ENCODE measurements at regions not wholly inside any gene's neighbourhood (a gene's known extent, or its start where the extent isn't known, plus 50 kb on each side); places are given as distances from the start of the nearest gene placed in this dataset.

DNA sequence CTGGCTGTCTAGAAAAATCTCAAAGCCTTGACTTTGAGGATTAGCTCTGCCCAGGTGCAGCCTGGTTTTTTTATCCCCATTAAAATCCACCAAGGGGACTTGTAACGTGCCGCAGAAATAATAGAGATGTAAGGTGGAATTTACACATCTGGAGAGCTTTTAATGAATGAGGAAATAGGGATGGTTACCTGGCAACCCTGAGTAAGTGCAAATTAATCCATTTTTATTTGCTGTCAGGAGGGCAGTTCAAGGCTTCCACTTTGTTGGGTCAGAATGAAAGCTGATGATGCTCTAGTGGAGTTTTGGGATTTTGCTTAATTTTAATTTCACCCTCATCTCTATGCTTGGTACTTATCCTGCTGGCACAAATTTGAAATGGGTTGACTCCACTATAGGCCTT is 163.4 kb upstream of the CEP162 start:
- H3K27ac Mint-ChIP-seq: no peak overlapping the region
- H3K27me3 Mint-ChIP-seq: no peaks in the 10 kb centered on the region
- DNase-seq (ENCODE audit: low spot score, unreplicated experiment): no peak
- no peak overlapping the region for H3K4me3 Mint-ChIP-seq (ENCODE audit: low read depth)
- H3K9me3 Mint-ChIP-seq (ENCODE audit: low read depth): peaks cover 8% of the 10 kb centered on the region
- no peaks in the 10 kb centered on the region for H3K36me3 Mint-ChIP-seq (ENCODE audit: insufficient read depth)
- TF ChIP-seq, protein P1, sequence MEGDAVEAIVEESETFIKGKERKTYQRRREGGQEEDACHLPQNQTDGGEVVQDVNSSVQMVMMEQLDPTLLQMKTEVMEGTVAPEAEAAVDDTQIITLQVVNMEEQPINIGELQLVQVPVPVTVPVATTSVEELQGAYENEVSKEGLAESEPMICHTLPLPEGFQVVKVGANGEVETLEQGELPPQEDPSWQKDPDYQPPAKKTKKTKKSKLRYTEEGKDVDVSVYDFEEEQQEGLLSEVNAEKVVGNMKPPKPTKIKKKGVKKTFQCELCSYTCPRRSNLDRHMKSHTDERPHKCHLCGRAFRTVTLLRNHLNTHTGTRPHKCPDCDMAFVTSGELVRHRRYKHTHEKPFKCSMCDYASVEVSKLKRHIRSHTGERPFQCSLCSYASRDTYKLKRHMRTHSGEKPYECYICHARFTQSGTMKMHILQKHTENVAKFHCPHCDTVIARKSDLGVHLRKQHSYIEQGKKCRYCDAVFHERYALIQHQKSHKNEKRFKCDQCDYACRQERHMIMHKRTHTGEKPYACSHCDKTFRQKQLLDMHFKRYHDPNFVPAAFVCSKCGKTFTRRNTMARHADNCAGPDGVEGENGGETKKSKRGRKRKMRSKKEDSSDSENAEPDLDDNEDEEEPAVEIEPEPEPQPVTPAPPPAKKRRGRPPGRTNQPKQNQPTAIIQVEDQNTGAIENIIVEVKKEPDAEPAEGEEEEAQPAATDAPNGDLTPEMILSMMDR (IDR thresholded peaks at IDR 0.05; ENCODE audit: unreplicated experiment): no peak
- H3K4me1 Mint-ChIP-seq (ENCODE audit: low read depth): no peaks in the 10 kb centered on the region

DNA sequence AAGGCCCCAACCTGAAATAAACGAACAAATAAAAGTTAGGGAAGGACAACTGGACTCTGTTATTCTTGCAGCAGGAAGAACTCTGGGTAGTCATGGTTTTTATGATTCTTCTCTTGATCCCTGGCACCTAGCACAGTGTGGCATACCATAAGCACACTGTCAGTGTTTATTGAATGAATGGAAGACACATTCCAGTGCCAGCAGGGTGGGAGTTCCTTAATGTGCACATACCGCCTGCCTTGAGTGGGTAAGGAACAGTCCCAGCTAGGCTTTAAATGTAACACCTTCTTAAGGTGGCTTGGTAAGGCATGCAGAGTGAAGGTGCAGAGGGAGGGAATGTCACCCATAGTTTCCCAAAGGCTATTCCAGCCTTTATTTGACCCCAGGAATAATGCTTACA is 162.9 kb upstream of the CEP162 start:
- Mint-ChIP-seq H3K4me3 (ENCODE audit: low read depth) (no peak overlapping the region), H3K27ac (no peak overlapping the region), H3K4me1 (ENCODE audit: low read depth) (no peaks in the 10 kb centered on the region), H3K36me3 (ENCODE audit: insufficient read depth) (no peaks in the 10 kb centered on the region), H3K9me3 (ENCODE audit: low read depth) (peaks cover 8% of the 10 kb centered on the region), H3K27me3 (no peaks in the 10 kb centered on the region)
- DNase-seq (ENCODE audit: low spot score, unreplicated experiment): no peak
- TF ChIP-seq, protein P1 (IDR thresholded peaks at IDR 0.05; ENCODE audit: unreplicated experiment): no peak

DNA sequence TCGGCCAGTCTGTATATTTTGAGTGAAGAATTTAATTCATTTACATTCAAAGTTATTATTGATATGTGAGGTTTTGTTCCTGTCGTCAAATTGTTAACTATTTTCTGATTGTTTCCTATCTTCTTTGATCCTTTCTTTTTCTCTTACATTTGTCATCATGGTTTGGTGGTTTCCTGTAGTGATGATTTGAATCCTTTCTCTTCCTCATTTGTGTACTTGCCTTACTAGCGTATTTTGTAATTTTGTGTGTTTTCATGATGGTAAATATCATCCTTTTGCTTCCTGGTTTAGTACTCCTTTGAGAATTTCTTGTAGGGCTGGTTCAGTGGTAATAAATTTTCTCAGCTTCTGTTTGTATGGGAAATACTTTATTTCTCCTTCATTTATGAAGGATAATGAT is 151.7 kb upstream of the CEP162 start:
- TF ChIP-seq, protein P1 (IDR thresholded peaks at IDR 0.05; ENCODE audit: unreplicated experiment): no peak
- no peaks in the 10 kb centered on the region for H3K4me1 Mint-ChIP-seq (ENCODE audit: low read depth)
- peaks cover 3% of the 10 kb centered on the region for H3K9me3 Mint-ChIP-seq (ENCODE audit: low read depth)

DNA sequence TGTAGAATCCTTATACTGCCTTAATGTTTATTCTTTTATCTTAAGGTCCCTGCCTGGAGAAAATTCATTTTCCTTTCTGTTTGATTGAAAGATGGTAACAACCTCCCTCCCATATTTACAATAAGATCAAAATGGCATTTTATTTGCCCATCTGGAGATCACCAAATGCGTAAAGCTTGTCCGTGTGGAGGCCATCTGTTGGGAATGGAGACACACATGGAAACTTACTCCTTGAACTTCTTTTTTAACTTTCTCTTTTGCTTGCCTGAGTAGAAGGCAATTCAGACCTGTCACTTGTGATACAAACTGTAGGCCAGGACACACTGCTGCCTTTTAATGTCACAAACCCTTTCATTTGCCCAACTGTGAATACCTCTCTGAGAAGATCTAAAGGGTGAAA is 144.8 kb upstream of the CEP162 start:
- Mint-ChIP-seq H3K36me3 (ENCODE audit: insufficient read depth) (no peaks in the 10 kb centered on the region), H3K27me3 (no peaks in the 10 kb centered on the region)
- TF ChIP-seq, protein P1 (IDR thresholded peaks at IDR 0.05; ENCODE audit: unreplicated experiment): no peak

More for the DNA sequence above, 151.7 kb upstream of the CEP162 start:
- DNase-seq (ENCODE audit: low spot score, unreplicated experiment): no peak
- Mint-ChIP-seq H3K4me3 (ENCODE audit: low read depth) (no peak overlapping the region), H3K27ac (no peak overlapping the region), H3K36me3 (ENCODE audit: insufficient read depth) (peaks cover 1% of the 10 kb centered on the region), H3K27me3 (no peaks in the 10 kb centered on the region)

DNA sequence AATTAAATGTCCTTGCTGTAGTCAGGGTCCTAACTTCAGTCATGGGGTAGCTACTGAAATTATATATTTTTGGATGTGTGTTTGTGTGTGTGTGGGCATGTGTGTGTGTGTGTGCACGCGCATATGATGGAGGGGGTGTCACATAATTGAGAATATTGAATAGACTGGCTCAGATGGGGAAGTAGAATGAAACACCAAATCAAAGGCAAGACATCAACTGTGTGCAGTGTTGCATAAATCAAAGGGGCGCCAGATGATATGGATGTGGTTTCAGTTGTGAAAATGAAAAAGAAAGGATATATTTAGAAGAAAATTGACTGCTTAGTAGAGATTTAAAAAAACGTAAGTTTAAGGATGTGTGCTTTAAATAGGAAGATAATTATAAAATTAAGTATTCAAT is 144.2 kb upstream of the CEP162 start:
- H3K27ac Mint-ChIP-seq: no peak overlapping the region
- TF ChIP-seq, protein P1 (IDR thresholded peaks at IDR 0.05; ENCODE audit: unreplicated experiment): no peak
- DNase-seq (ENCODE audit: low spot score, unreplicated experiment): no peak
- H3K36me3 Mint-ChIP-seq (ENCODE audit: insufficient read depth): no peaks in the 10 kb centered on the region
- no peaks in the 10 kb centered on the region for H3K9me3 Mint-ChIP-seq (ENCODE audit: low read depth)
- no peaks in the 10 kb centered on the region for H3K27me3 Mint-ChIP-seq
- H3K4me1 Mint-ChIP-seq (ENCODE audit: low read depth): no peaks in the 10 kb centered on the region
- H3K4me3 Mint-ChIP-seq (ENCODE audit: low read depth): no peak overlapping the region

More for the DNA sequence above, 144.8 kb upstream of the CEP162 start:
- no peaks in the 10 kb centered on the region for H3K9me3 Mint-ChIP-seq (ENCODE audit: low read depth)
- H3K4me1 Mint-ChIP-seq (ENCODE audit: low read depth): no peaks in the 10 kb centered on the region
- no peak overlapping the region for H3K27ac Mint-ChIP-seq
- no peak for DNase-seq (ENCODE audit: low spot score, unreplicated experiment)
- no peak overlapping the region for H3K4me3 Mint-ChIP-seq (ENCODE audit: low read depth)
